NOMO-1 treated with DMSO at 0.1 percent for 48 hours (cell line): ENCODE measurements at regions not wholly inside any gene's neighbourhood (a gene's known extent, or its start where the extent isn't known, plus 50 kb on each side); places are given as distances from the start of the nearest gene placed in this dataset.
"Not testable (repeated sequence)": the region's sequence is repeated elsewhere in the genome, so short reads cannot be mapped to it uniquely, and the experiment has no call there.

Source experiments
- DNase-seq: peaks from one replicate; lab custom pipeline; 2025; ENCODE audit not compliant: unreplicated experiment; lab: John Stamatoyannopoulos, UW

GRCh38 chr3:173221010-173221409 lies 80.0 kb upstream of the SPATA16 start:
- no peak for DNase-seq

GRCh38 chr3:173217127-173217526 lies 76.1 kb upstream of the SPATA16 start:
- no peak for DNase-seq

DNA sequence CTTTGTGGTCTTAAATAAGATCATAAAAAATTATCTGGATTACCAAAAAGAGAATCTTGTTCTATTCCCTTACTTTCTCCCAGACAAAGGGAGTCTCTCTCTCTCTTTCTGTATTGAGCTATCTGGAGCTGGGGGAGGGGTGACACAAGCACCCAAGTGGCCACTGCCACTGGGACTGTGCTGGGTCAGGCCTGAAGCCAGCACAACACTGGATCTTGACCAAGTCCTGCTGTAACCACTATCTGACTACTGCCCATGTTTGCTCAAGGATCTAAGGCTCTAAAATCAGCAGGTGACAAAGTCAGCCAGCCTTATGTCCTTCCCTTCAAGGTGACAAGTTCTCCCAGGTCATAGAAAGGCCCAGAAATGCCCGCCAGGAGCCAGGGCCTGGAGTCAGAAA lies 75.0 kb upstream of the SPATA16 start:
- no peak for DNase-seq

DNA sequence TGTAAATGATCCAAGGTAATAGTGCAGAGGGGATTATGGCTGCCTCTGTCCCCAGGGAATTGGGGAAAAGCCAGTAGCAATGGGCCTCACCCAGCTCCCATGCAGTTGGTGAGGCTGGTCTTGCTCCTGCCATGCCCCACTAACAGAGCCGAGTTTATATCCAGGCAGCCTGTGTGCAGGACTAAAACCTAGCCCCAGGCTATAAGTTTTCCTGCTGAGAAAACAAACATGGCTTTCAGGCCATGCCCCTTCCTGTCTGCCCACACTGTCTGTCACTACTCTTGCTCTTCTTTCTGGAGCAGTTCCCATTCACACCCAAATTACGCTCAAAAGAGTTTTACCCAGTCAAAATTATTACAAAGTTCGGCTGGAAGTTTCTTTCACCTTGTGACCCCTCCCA lies 73.5 kb upstream of the SPATA16 start:
- no peak for DNase-seq

- no peak for DNase-seq
Measured at GRCh38 chr3:173199568-173199967, 58.5 kb upstream of the SPATA16 start.

GRCh38 chr3:173194868-173195267 lies 53.8 kb upstream of the SPATA16 start:
- not testable (repeated sequence) for DNase-seq

DNA sequence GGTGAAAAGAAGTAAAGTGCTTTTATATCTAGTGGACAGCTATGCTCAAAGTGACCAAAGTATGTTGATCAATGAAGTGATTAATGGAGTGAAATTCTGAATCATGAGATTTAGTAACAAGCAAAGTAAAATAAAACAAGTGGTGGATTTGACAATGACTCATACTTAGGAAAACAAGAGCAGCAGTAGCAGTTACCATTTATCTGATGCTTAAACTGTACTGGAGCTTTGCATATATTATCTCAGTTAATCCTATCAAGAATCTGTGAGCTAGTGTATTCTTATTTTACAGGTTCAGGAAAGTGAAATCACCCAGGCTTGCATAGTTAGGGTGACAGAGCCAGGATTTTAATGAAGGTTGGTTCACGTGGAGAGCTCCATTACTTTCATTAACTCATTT lies 50.6 kb upstream of the SPATA16 start:
- DNase-seq: no peak
